HG02981 (cell line): ENCODE measurements at regions not wholly inside any gene's neighbourhood (a gene's known extent, or its start where the extent isn't known, plus 50 kb on each side); places are given as distances from the start of the nearest gene placed in this dataset.

Source experiments
- ATAC-seq: cut with Tn5 transposase; IDR thresholded peaks from one replicate; pipeline ENCODE4 v1.9.1; 2021; ENCODE audit warnings: mild to moderate bottlenecking, moderate library complexity; ENCODE audit not compliant: unreplicated experiment

- ATAC-seq = no peak
Observed at GRCh38 chr6:133583907-133584427, 304.9 kb upstream of the TCF21 start.

- ATAC-seq = no peak
Observed at GRCh38 chr6:133584823-133585222, 304.1 kb upstream of the TCF21 start.

- no peak for ATAC-seq
Observed at GRCh38 chr6:133585978-133586377, 302.9 kb upstream of the TCF21 start.

GRCh38 chr6:133587546-133588160 lies 301.3 kb upstream of the TCF21 start:
- no peak for ATAC-seq

GRCh38 chr6:133590196-133590595 lies 298.7 kb upstream of the TCF21 start:
- no peak for ATAC-seq

GRCh38 chr6:133590814-133591213 lies 298.1 kb upstream of the TCF21 start:
- ATAC-seq = no peak

GRCh38 chr6:133591275-133591674 lies 297.6 kb upstream of the TCF21 start:
- ATAC-seq = no peak

- ATAC-seq = no peak
Observed at GRCh38 chr6:133594652-133595110, 294.2 kb upstream of the TCF21 start.

- ATAC-seq = no peak
Observed at GRCh38 chr6:133595111-133595761, 293.7 kb upstream of the TCF21 start.

GRCh38 chr6:133606852-133607251 lies 282.1 kb upstream of the TCF21 start:
- no peak for ATAC-seq

GRCh38 chr6:133608620-133609019 lies 280.3 kb upstream of the TCF21 start:
- ATAC-seq = no peak

GRCh38 chr6:133609415-133610226 lies 279.3 kb upstream of the TCF21 start:
- ATAC-seq = no peak

- no peak for ATAC-seq
Observed at GRCh38 chr6:133610227-133610840, 278.6 kb upstream of the TCF21 start.

GRCh38 chr6:133610971-133611370 lies 277.9 kb upstream of the TCF21 start:
- ATAC-seq = no peak

- no peak for ATAC-seq
Observed at GRCh38 chr6:133612459-133612858, 276.5 kb upstream of the TCF21 start.

- no peak for ATAC-seq
Observed at GRCh38 chr6:133613211-133613610, 275.7 kb upstream of the TCF21 start.

- ATAC-seq = no peak
Observed at GRCh38 chr6:133621751-133622150, 267.2 kb upstream of the TCF21 start.

GRCh38 chr6:133623065-133623464 lies 265.8 kb upstream of the TCF21 start:
- ATAC-seq = no peak

GRCh38 chr6:133623621-133624020 lies 265.3 kb upstream of the TCF21 start:
- no peak for ATAC-seq

GRCh38 chr6:133626096-133626666 lies 262.7 kb upstream of the TCF21 start:
- no peak for ATAC-seq

- ATAC-seq = no peak
Observed at GRCh38 chr6:133629970-133630369, 258.9 kb upstream of the TCF21 start.
